ENCODE measurements at regions not wholly inside any gene's neighbourhood (a gene's known extent, or its start where the extent isn't known, plus 50 kb on each side); places are given as distances from the start of the nearest gene placed in this dataset.

GRCh38 chr14:40713387-40713786 is 893.3 kb upstream of the LRFN5 start:
- no peak for TF ChIP-seq CTCF (conservative IDR thresholded peaks at IDR 0.05; ENCODE audit: low read depth, low read length)
- H3K4me3 ChIP-seq (ENCODE audit: low read length) = no peak overlapping the region
- no peak for DNase-seq (ENCODE audit: low read depth)

GRCh38 chr14:40697231-40697630 is 909.4 kb upstream of the LRFN5 start:
- DNase-seq (ENCODE audit: low read depth) = peak; percentile 73
- TF ChIP-seq CTCF (conservative IDR thresholded peaks at IDR 0.05; ENCODE audit: low read depth, low read length) = no peak
- H3K4me3 ChIP-seq (ENCODE audit: low read length) = no peak overlapping the region

- no peak for TF ChIP-seq CTCF (conservative IDR thresholded peaks at IDR 0.05; ENCODE audit: low read depth, low read length)
- no peak for DNase-seq (ENCODE audit: low read depth)
- H3K4me3 ChIP-seq (ENCODE audit: low read length) = no peak overlapping the region
These were observed 912.7 kb upstream of the LRFN5 start for GRCh38 chr14:40694023-40694422.

GRCh38 chr14:40691066-40691465 is 915.6 kb upstream of the LRFN5 start:
- no peak for DNase-seq (ENCODE audit: low read depth)
- TF ChIP-seq CTCF (conservative IDR thresholded peaks at IDR 0.05; ENCODE audit: low read depth, low read length) = no peak

GRCh38 chr14:40685764-40686163 is 920.9 kb upstream of the LRFN5 start:
- no peak for DNase-seq (ENCODE audit: low read depth)
- H3K4me3 ChIP-seq (ENCODE audit: low read length) = no peak overlapping the region
- TF ChIP-seq CTCF (conservative IDR thresholded peaks at IDR 0.05; ENCODE audit: low read depth, low read length) = no peak

More at GRCh38 chr14:40691066-40691465, 915.6 kb upstream of the LRFN5 start:
- H3K4me3 ChIP-seq (ENCODE audit: low read length) = no peak overlapping the region

GRCh38 chr14:40684328-40684727 is 922.3 kb upstream of the LRFN5 start:
- H3K4me3 ChIP-seq (ENCODE audit: low read length) = no peak overlapping the region
- DNase-seq (ENCODE audit: low read depth) = no peak
- TF ChIP-seq CTCF (conservative IDR thresholded peaks at IDR 0.05; ENCODE audit: low read depth, low read length) = no peak

GRCh38 chr14:40682131-40682913 is 924.4 kb upstream of the LRFN5 start:
- DNase-seq (ENCODE audit: low read depth) = no peak
- TF ChIP-seq CTCF (conservative IDR thresholded peaks at IDR 0.05; ENCODE audit: low read depth, low read length) = no peak
- H3K4me3 ChIP-seq (ENCODE audit: low read length) = no peak overlapping the region
